A549 (cell line): ENCODE measurements at regions not wholly inside any gene's neighbourhood (a gene's known extent, or its start where the extent isn't known, plus 50 kb on each side); places are given as distances from the start of the nearest gene placed in this dataset.

Experiments
- ATAC-seq, 2 experiments: fragments of 200-7000 bp in 1 of 2; fragments of >200 bp in 1 of 2; cut with Nextera tagmentation in 1 of 2; cut with Tn5 transposase in 1 of 2; 3 replicates each; pipeline versions ENCODE4 v1.8.0 to v1.9.1; 2018 to 2020; ENCODE audit warnings: mild to moderate bottlenecking in 1 of 2, moderate library complexity in 1 of 2
- CTCF ChIA-PET: fragments of 300-600 bp; sonication (Branson Sonifier 250); formaldehyde crosslinking; extraction: SDS; loops from one replicate; lab custom pipeline; 2021; ENCODE audit warnings: antibody characterized with exemption, inconsistent platforms; lab: Yijun Ruan, JAX
- POLR2A ChIA-PET: fragments of 350-600 bp; formaldehyde crosslinking; extraction: SDS; loops from one replicate; lab custom pipeline; 2021; ENCODE audit warnings: antibody characterized with exemption, inconsistent platforms; lab: Yijun Ruan, JAX
- DNase-seq, 2 experiments: peaks; one replicate each; pipeline versions ENCODE4 v3.0.0 to v3.0.0-alpha.2; 2011 to 2016; ENCODE audit warnings: low read depth in 1 of 2, low spot score in 1 of 2
- FAIRE-seq: peaks from 2 replicates; lab custom pipeline; 2011; peaks lifted over from hg19 to GRCh38; lab: Jason Lieb, UNC
- H3K27ac ChIP-seq, 2 experiments: fragments of >200 bp; sonication (Bioruptor Twin); formaldehyde crosslinking; 3 replicates each; pipeline ENCODE4 v1.5.1; 2016 to 2017
- H3K4me1 ChIP-seq: fragments of >200 bp; sonication (Bioruptor Twin); formaldehyde crosslinking; 3 replicates; pipeline ENCODE4 v1.6.1; 2016
- H3K4me2 ChIP-seq: fragments of >200 bp; sonication (Bioruptor Twin); formaldehyde crosslinking; 3 replicates; pipeline ENCODE4 v1.6.1; 2016
- H3K4me3 ChIP-seq: fragments of >200 bp; sonication (Bioruptor Twin); formaldehyde crosslinking; 3 replicates; pipeline ENCODE4 v1.5.1; 2016
- H3K9me3 ChIP-seq: fragments of >200 bp; sonication (Bioruptor Twin); formaldehyde crosslinking; 3 replicates; pipeline ENCODE4 v1.6.1; 2016
- ATOH8 ChIP-seq: fragments of 250-450 bp; sonication (Bioruptor Pico); IDR thresholded peaks from 2 replicates; pipeline ENCODE4 v1.5.0; 2020; ENCODE audit warnings: low read depth, mild to moderate bottlenecking, moderate library complexity
- BHLHE40 ChIP-seq: IDR thresholded peaks from 2 replicates; pipeline ENCODE4 v1.6.1; 2012; ENCODE audit warnings: low read depth, low read length, inconsistent platforms
- CBX2 ChIP-seq: fragments of 200-600 bp; sonication (generic); IDR thresholded peaks from 2 replicates; pipeline ENCODE4 v1.6.1; 2016; ENCODE audit warnings: low read depth, mild to moderate bottlenecking, borderline replicate concordance
- E2F6 ChIP-seq: IDR thresholded peaks from 2 replicates; pipeline ENCODE4 v1.6.1; 2012; ENCODE audit warnings: low read depth, borderline replicate concordance
- EHMT2 ChIP-seq: fragments of 200-600 bp; sonication (generic); IDR thresholded peaks from 2 replicates; pipeline ENCODE4 v1.6.1; 2016; ENCODE audit warnings: antibody characterized with exemption, low read depth, mild to moderate bottlenecking, moderate library complexity
- FOSL2 ChIP-seq, 2 experiments: fragments of 450-650 bp in 1 of 2; fragments of >200 bp in 1 of 2; sonication (Bioruptor Twin) in 1 of 2; formaldehyde crosslinking; IDR thresholded peaks; 2 replicates each; pipeline versions ENCODE4 v1.5.0 to v1.6.1; 2016 to 2020; ENCODE audit warnings: mild to moderate bottlenecking in 1 of 2, moderate library complexity in 1 of 2
- GATA3 ChIP-seq: IDR thresholded peaks from 2 replicates; pipeline ENCODE4 v1.6.1; 2012; ENCODE audit warnings: borderline replicate concordance
- MAX ChIP-seq: IDR thresholded peaks from 2 replicates; pipeline ENCODE4 v1.6.1; 2012
- NFE2L2 ChIP-seq: fragments of 150-350 bp; conservative IDR thresholded peaks from 2 replicates; pipeline ENCODE4 v1.6.1; 2014; ENCODE audit warnings: low read length
- NPAS2 ChIP-seq: fragments of 250-450 bp; sonication (Bioruptor Pico); IDR thresholded peaks from 2 replicates; pipeline ENCODE4 v1.8.0; 2022; ENCODE audit warnings: mild to moderate bottlenecking, moderate library complexity, borderline replicate concordance
- PHF8 ChIP-seq: fragments of 200-600 bp; sonication (generic); IDR thresholded peaks from 2 replicates; pipeline ENCODE4 v1.6.1; 2016; ENCODE audit warnings: low read depth, mild to moderate bottlenecking, antibody characterized with exemption, moderate library complexity, borderline replicate concordance
- RAD21 ChIP-seq, 2 experiments: fragments of >200 bp in 1 of 2; sonication (Bioruptor Twin) in 1 of 2; formaldehyde crosslinking in 1 of 2; IDR thresholded peaks in 1 of 2; conservative IDR thresholded peaks in 1 of 2; 2 replicates in 1 of 2; 3 replicates in 1 of 2; pipeline ENCODE4 v1.6.1; 2012 to 2018; ENCODE audit warnings: inconsistent platforms in 1 of 2
- REST ChIP-seq: fragments of 200-600 bp; sonication (generic); IDR thresholded peaks from 2 replicates; pipeline ENCODE4 v1.6.1; 2016; ENCODE audit warnings: antibody characterized with exemption, mild to moderate bottlenecking, moderate library complexity
- RFX5 ChIP-seq: fragments of 450-650 bp; IDR thresholded peaks from 2 replicates; pipeline ENCODE4 v1.7.1; 2014; ENCODE audit warnings: antibody characterized with exemption, mild to moderate bottlenecking, moderate library complexity
- RNF2 ChIP-seq: fragments of 200-600 bp; sonication (generic); IDR thresholded peaks from 2 replicates; pipeline ENCODE4 v1.6.1; 2016; ENCODE audit warnings: low read depth, mild to moderate bottlenecking, antibody characterized with exemption, moderate library complexity, borderline replicate concordance
- SREBF2 ChIP-seq: fragments of 450-650 bp; IDR thresholded peaks from 2 replicates; pipeline ENCODE4 v1.6.1; 2014; ENCODE audit warnings: mild to moderate bottlenecking, moderate library complexity
- TFCP2L1 ChIP-seq: fragments of 250-450 bp; sonication (Bioruptor Pico); IDR thresholded peaks from 2 replicates; pipeline ENCODE4 v1.5.0; 2021; ENCODE audit warnings: mild to moderate bottlenecking
- ZC3H11A ChIP-seq: fragments of 450-650 bp; IDR thresholded peaks from 2 replicates; pipeline ENCODE4 v1.6.1; 2014; ENCODE audit warnings: antibody characterized with exemption, mild to moderate bottlenecking
- ZSCAN20 ChIP-seq: fragments of 250-450 bp; sonication (Bioruptor Pico); IDR thresholded peaks from 2 replicates; pipeline ENCODE4 v1.8.0; 2022; ENCODE audit warnings: mild to moderate bottlenecking, moderate library complexity
- WGBS: methylation state at CpG from one replicate; pipeline ENCODE4 v1.1.6; 2017; ENCODE audit errors: missing lambda C conversion rate; 5-methylcytosine and 5-hydroxymethylcytosine counted together

GRCh38 chr13:22060187-22060586 lies 389.3 kb downstream of the FGF9 start:
- no peak for DNase-seq
- no peak for FAIRE-seq
- Histone ChIP-seq H3K4me1 (no peaks in the 10 kb centered on the region), H3K27ac (no peak overlapping the region), H3K4me3 (no peak overlapping the region), H3K9me3 (no peaks in the 10 kb centered on the region), H3K4me2 (no peak overlapping the region)
- POLR2A ChIA-PET = no interaction called here
- no peak for ATAC-seq
- WGBS = 51% methylated on average over 6 of the region's 6 CpGs
- no peak for TF ChIP-seq PHF8
- TF ChIP-seq E2F6 = no peak
- no peak for TF ChIP-seq RFX5
- no peak for TF ChIP-seq RAD21 (conservative IDR thresholded peaks at IDR 0.05 in 1 of 2, IDR thresholded peaks at IDR 0.05 in 1 of 2)
- CTCF ChIA-PET = no interaction called here

GRCh38 chr13:22061371-22061805 lies 390.5 kb downstream of the FGF9 start:
- H3K4me2 ChIP-seq = no peak overlapping the region
- DNase-seq (no peak), FAIRE-seq (no peak), ATAC-seq (no peak)
- ChIA-PET CTCF (interaction anchor here (1.8 kb wide), 1 partner anchor 13 kb away, joined by 4 read pairs; no protein-coding TSS in a partner anchor), POLR2A (no interaction called here)
- TF ChIP-seq NFE2L2 = no peak
- TF ChIP-seq ZC3H11A = no peak
- no peak for TF ChIP-seq NPAS2 (CRISPR knock-in tag)
- no peak for TF ChIP-seq EHMT2
- TF ChIP-seq E2F6 = no peak
- no peak for TF ChIP-seq ATOH8
- TF ChIP-seq FOSL2 (IDR thresholded peaks at IDR 0.05) = no peak
- no peak for TF ChIP-seq FOSL2 (CRISPR knock-in tag; IDR thresholded peaks at IDR 0.05)
- TF ChIP-seq BHLHE40 = no peak
- TF ChIP-seq PHF8 = no peak
- no peak for TF ChIP-seq REST
- no peaks in the 10 kb centered on the region for H3K9me3 ChIP-seq
- H3K4me3 ChIP-seq = no peak overlapping the region
- no peaks in the 10 kb centered on the region for H3K4me1 ChIP-seq
- no peak overlapping the region for H3K27ac ChIP-seq
- 75% methylated on average over 8 of the region's 8 CpGs for WGBS

- CTCF ChIA-PET = interaction anchor here (1.8 kb wide), 1 partner anchor 13 kb away, joined by 4 read pairs; no protein-coding TSS in a partner anchor
- TF ChIP-seq E2F6 = no peak
- TF ChIP-seq SREBF2 = no peak
- no peak for TF ChIP-seq RNF2
- no peak for TF ChIP-seq ZSCAN20 (CRISPR knock-in tag)
- no peak for TF ChIP-seq CBX2
- TF ChIP-seq FOSL2 (IDR thresholded peaks at IDR 0.05) = no peak
- TF ChIP-seq FOSL2 (CRISPR knock-in tag; IDR thresholded peaks at IDR 0.05) = no peak
- no peak for TF ChIP-seq MAX
- TF ChIP-seq TFCP2L1 (CRISPR knock-in tag) = no peak
- no peak for TF ChIP-seq GATA3
- POLR2A ChIA-PET = no interaction called here
- H3K4me1 ChIP-seq = no peaks in the 10 kb centered on the region
- no peaks in the 10 kb centered on the region for H3K9me3 ChIP-seq
- no peak overlapping the region for H3K4me2 ChIP-seq
- H3K27ac ChIP-seq = no peak overlapping the region
- 47% methylated on average over 7 of the region's 7 CpGs for WGBS
- no peak for FAIRE-seq
- no peak for DNase-seq
- no peak overlapping the region for H3K4me3 ChIP-seq
- no peak for ATAC-seq
These were observed 391.0 kb downstream of the FGF9 start for GRCh38 chr13:22061806-22062391.
